WTC11 (cell line): ENCODE measurements at regions not wholly inside any gene's neighbourhood (a gene's known extent, or its start where the extent isn't known, plus 50 kb on each side); places are given as distances from the start of the nearest gene placed in this dataset.

Experiments
- ATAC-seq: fragments of 200-7000 bp; cut with Tn5 transposase; 2 replicates; pipeline ENCODE4 v1.10.0; 2021; ENCODE audit warnings: mild to moderate bottlenecking, moderate library complexity
- CTCF ChIA-PET: fragments of 300-600 bp; sonication (Branson Sonifier 250); formaldehyde crosslinking; loops from one replicate; lab custom pipeline; 2021; ENCODE audit warnings: antibody characterized with exemption; lab: Charles Lee
- POLR2A ChIA-PET: fragments of 350-600 bp; sonication (Branson Sonifier 250); formaldehyde crosslinking; loops from one replicate; lab custom pipeline; 2021; ENCODE audit warnings: antibody characterized with exemption; lab: Charles Lee
- DNase-seq: peaks from one replicate; pipeline ENCODE4 v3.0.0; 2021; ENCODE audit warnings: low spot score
- H3K27ac Mint-ChIP-seq: 2 replicates; pipeline ENCODE4 v1.8.0; 2021; ENCODE audit warnings: mixed read lengths
- H3K27me3 Mint-ChIP-seq: 2 replicates; pipeline ENCODE4 v1.8.0; 2021; ENCODE audit warnings: low read depth, mild to moderate bottlenecking, moderate library complexity, mixed read lengths
- H3K36me3 Mint-ChIP-seq: 2 replicates; pipeline ENCODE4 v1.8.0; 2021; ENCODE audit warnings: mixed read lengths
- H3K4me1 Mint-ChIP-seq: 2 replicates; pipeline ENCODE4 v1.8.0; 2022; ENCODE audit warnings: mixed read lengths
- H3K4me3 Mint-ChIP-seq: 2 replicates; pipeline ENCODE4 v1.8.0; 2021; ENCODE audit warnings: mild to moderate bottlenecking, moderate library complexity, mixed read lengths
- H3K9me3 Mint-ChIP-seq: 2 replicates; pipeline ENCODE4 v1.8.0; 2021; ENCODE audit warnings: mixed read lengths
- ARID4B ChIP-seq: sonication (generic); formaldehyde crosslinking; IDR thresholded peaks from 2 replicates; pipeline ENCODE4 v1.8.0; 2023; ENCODE audit warnings: missing genetic modification reagents, mild to moderate bottlenecking, borderline replicate concordance
- E2F5 ChIP-seq: sonication (generic); formaldehyde crosslinking; IDR thresholded peaks from 2 replicates; pipeline ENCODE4 v1.8.1; 2022; ENCODE audit warnings: mild to moderate bottlenecking, moderate library complexity, missing genetic modification reagents
- FOXJ3 ChIP-seq: sonication (generic); formaldehyde crosslinking; IDR thresholded peaks from 2 replicates; pipeline ENCODE4 v1.9.0; 2021; ENCODE audit warnings: missing genetic modification reagents, mild to moderate bottlenecking, borderline replicate concordance
- MLX ChIP-seq: sonication (generic); formaldehyde crosslinking; IDR thresholded peaks from 2 replicates; pipeline ENCODE4 v1.8.1; 2023; ENCODE audit warnings: mild to moderate bottlenecking, missing genetic modification reagents, moderate library complexity
- MXD4 ChIP-seq: fragments of 250-450 bp; sonication (Bioruptor Pico); IDR thresholded peaks from 2 replicates; pipeline ENCODE4 v1.8.0; 2021; ENCODE audit warnings: mild to moderate bottlenecking, moderate library complexity, borderline replicate concordance
- NR3C1 ChIP-seq: sonication (generic); formaldehyde crosslinking; conservative IDR thresholded peaks from 2 replicates; pipeline ENCODE4 v1.8.1; 2023; ENCODE audit warnings: low read depth, mild to moderate bottlenecking, missing genetic modification reagents
- TEAD1 ChIP-seq: sonication (generic); formaldehyde crosslinking; IDR thresholded peaks from 2 replicates; pipeline ENCODE4 v1.8.0; 2022; ENCODE audit warnings: mild to moderate bottlenecking, missing genetic modification reagents
- USF1 ChIP-seq: sonication (generic); formaldehyde crosslinking; IDR thresholded peaks from 2 replicates; pipeline ENCODE4 v1.8.0; 2022; ENCODE audit warnings: mild to moderate bottlenecking, missing genetic modification reagents
- USF2 ChIP-seq: sonication (generic); formaldehyde crosslinking; IDR thresholded peaks from 2 replicates; pipeline ENCODE4 v1.8.1; 2023; ENCODE audit warnings: mild to moderate bottlenecking, missing genetic modification reagents, moderate library complexity
- ZBTB21 ChIP-seq: sonication (generic); formaldehyde crosslinking; IDR thresholded peaks from 2 replicates; pipeline ENCODE4 v1.8.1; 2023; ENCODE audit warnings: mild to moderate bottlenecking, missing genetic modification reagents, borderline replicate concordance
- ZNF121 ChIP-seq: sonication (generic); formaldehyde crosslinking; IDR thresholded peaks from 2 replicates; pipeline ENCODE4 v1.8.0; 2023; ENCODE audit warnings: missing genetic modification reagents
- ZNF219 ChIP-seq: sonication (generic); formaldehyde crosslinking; IDR thresholded peaks from 2 replicates; pipeline ENCODE4 v1.8.0; 2023; ENCODE audit warnings: missing genetic modification reagents, mild to moderate bottlenecking, borderline replicate concordance
- ZNF423 ChIP-seq: fragments of 250-450 bp; sonication (Bioruptor Pico); IDR thresholded peaks from 2 replicates; pipeline ENCODE4 v2.1.2; 2022; ENCODE audit warnings: mild to moderate bottlenecking, moderate library complexity
- ZNF532 ChIP-seq: fragments of 250-450 bp; sonication (Bioruptor Pico); IDR thresholded peaks from 2 replicates; pipeline ENCODE4 v1.9.0; 2021; ENCODE audit warnings: mild to moderate bottlenecking, borderline replicate concordance

- no peaks in the 10 kb centered on the region for H3K27me3 Mint-ChIP-seq
- peaks cover 8% of the 10 kb centered on the region for H3K4me1 Mint-ChIP-seq
- H3K9me3 Mint-ChIP-seq, result no peaks in the 10 kb centered on the region
- ATAC-seq (no peak), DNase-seq (no peak)
- ChIA-PET CTCF (no interaction called here), POLR2A (no interaction called here)
- H3K4me3 Mint-ChIP-seq, result no peak overlapping the region
- TF ChIP-seq FOXJ3 (CRISPR knock-in tag), result no peak
- TF ChIP-seq ZNF532 (CRISPR knock-in tag), result no peak
- no peak for TF ChIP-seq NR3C1 (CRISPR knock-in tag)
- no peak for TF ChIP-seq MXD4 (CRISPR knock-in tag)
- no peak for TF ChIP-seq MLX (CRISPR knock-in tag)
- no peak for TF ChIP-seq TEAD1 (CRISPR knock-in tag)
- no peak for TF ChIP-seq ZBTB21 (CRISPR knock-in tag)
- no peak for TF ChIP-seq USF1 (CRISPR knock-in tag)
- TF ChIP-seq USF2 (CRISPR knock-in tag), result no peak
- no peak for TF ChIP-seq ZNF423 (CRISPR knock-in tag)
- no peak for TF ChIP-seq E2F5 (CRISPR knock-in tag)
- no peak for TF ChIP-seq ARID4B (CRISPR knock-in tag)
- TF ChIP-seq ZNF219, result no peak
- TF ChIP-seq ZNF121 (CRISPR knock-in tag), result no peak
- no peak overlapping the region for H3K27ac Mint-ChIP-seq
- H3K36me3 Mint-ChIP-seq, result no peaks in the 10 kb centered on the region
Measured at GRCh38 chr5:18970000-18970399, 1018.0 kb downstream of the CDH18 start.
